ENCODE measurements at regions not wholly inside any gene's neighbourhood (a gene's known extent, or its start where the extent isn't known, plus 50 kb on each side); places are given as distances from the start of the nearest gene placed in this dataset.
A peak's percentile ranks its signal among the peaks of the same experiment; 100 is the strongest.

DNA sequence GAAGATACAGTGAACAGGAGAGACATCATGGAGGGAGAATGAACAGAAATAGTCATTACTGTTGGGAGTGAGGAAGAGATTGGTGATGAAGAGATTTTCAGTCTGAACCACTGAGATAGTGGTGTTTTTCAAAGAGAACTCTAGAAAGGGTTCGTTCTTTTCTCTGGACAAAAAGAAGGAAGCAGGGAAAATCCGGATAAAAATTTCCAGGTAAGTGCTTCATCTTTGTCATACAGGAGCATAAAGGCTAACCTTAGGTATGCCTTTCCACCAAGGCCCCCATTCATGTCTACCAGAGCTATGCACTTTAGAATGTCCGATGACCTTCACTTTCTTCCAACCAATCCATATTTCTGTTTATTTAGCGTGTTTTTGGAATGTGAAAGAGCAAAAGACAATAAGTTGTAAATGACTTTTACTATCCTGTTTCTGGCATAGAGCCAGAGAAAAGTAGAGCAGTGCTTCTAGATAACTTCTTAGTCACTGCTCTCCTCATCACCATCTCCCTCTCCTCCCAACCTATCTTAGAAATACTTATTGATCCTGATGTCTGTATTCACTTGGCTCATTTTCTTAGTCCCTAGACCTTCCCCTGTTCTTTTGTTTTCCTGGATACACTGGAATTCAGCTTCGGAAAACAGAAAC, 116.5 kb downstream of the TTC6 start (continued):
- no peak for TF ChIP-seq MNT (IDR thresholded peaks at IDR 0.05)
- no peak for TF ChIP-seq CENPBD1 (CRISPR knock-in tag; IDR thresholded peaks at IDR 0.05; ENCODE audit: borderline replicate concordance, low read depth)
- TF ChIP-seq ZBTB3 (CRISPR knock-in tag; IDR thresholded peaks at IDR 0.05; ENCODE audit: borderline replicate concordance, low read depth), result peak; percentile 84
- no peak for TF ChIP-seq BORCS8-MEF2B (CRISPR knock-in tag; IDR thresholded peaks at IDR 0.05)
- TF ChIP-seq ZBTB42 (CRISPR knock-in tag; IDR thresholded peaks at IDR 0.05), result no peak
- no peak for TF ChIP-seq KDM2A (CRISPR knock-in tag; IDR thresholded peaks at IDR 0.05; ENCODE audit: borderline replicate concordance, low read depth)
- TF ChIP-seq ZNF891 (CRISPR knock-in tag; IDR thresholded peaks at IDR 0.05), result no peak
- TF ChIP-seq KAT2B (IDR thresholded peaks at IDR 0.05; ENCODE audit: borderline replicate concordance, low read depth, low read length), result peak; percentile 49; the same call in 1 of the 2 replicates
- TF ChIP-seq TAF15 (IDR thresholded peaks at IDR 0.05; ENCODE audit: low read depth, low read length, poor library complexity, severe bottlenecking), result no peak
- TF ChIP-seq, protein P1, sequence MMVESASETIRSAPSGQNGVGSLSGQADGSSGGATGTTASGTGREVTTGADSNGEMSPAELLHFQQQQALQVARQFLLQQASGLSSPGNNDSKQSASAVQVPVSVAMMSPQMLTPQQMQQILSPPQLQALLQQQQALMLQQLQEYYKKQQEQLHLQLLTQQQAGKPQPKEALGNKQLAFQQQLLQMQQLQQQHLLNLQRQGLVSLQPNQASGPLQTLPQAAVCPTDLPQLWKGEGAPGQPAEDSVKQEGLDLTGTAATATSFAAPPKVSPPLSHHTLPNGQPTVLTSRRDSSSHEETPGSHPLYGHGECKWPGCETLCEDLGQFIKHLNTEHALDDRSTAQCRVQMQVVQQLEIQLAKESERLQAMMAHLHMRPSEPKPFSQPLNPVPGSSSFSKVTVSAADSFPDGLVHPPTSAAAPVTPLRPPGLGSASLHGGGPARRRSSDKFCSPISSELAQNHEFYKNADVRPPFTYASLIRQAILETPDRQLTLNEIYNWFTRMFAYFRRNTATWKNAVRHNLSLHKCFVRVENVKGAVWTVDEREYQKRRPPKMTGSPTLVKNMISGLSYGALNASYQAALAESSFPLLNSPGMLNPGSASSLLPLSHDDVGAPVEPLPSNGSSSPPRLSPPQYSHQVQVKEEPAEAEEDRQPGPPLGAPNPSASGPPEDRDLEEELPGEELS (CRISPR knock-in tag; IDR thresholded peaks at IDR 0.05), result peak; percentile 85
- TF ChIP-seq ISL2 (CRISPR knock-in tag; IDR thresholded peaks at IDR 0.05), result peak; percentile 96
- peak; percentile 56; the same call in 1 of the 2 replicates for TF ChIP-seq IKZF5 (CRISPR knock-in tag; IDR thresholded peaks at IDR 0.05)
- TF ChIP-seq HMG20B (CRISPR knock-in tag; conservative IDR thresholded peaks at IDR 0.05), result no peak
- TF ChIP-seq, protein P2, sequence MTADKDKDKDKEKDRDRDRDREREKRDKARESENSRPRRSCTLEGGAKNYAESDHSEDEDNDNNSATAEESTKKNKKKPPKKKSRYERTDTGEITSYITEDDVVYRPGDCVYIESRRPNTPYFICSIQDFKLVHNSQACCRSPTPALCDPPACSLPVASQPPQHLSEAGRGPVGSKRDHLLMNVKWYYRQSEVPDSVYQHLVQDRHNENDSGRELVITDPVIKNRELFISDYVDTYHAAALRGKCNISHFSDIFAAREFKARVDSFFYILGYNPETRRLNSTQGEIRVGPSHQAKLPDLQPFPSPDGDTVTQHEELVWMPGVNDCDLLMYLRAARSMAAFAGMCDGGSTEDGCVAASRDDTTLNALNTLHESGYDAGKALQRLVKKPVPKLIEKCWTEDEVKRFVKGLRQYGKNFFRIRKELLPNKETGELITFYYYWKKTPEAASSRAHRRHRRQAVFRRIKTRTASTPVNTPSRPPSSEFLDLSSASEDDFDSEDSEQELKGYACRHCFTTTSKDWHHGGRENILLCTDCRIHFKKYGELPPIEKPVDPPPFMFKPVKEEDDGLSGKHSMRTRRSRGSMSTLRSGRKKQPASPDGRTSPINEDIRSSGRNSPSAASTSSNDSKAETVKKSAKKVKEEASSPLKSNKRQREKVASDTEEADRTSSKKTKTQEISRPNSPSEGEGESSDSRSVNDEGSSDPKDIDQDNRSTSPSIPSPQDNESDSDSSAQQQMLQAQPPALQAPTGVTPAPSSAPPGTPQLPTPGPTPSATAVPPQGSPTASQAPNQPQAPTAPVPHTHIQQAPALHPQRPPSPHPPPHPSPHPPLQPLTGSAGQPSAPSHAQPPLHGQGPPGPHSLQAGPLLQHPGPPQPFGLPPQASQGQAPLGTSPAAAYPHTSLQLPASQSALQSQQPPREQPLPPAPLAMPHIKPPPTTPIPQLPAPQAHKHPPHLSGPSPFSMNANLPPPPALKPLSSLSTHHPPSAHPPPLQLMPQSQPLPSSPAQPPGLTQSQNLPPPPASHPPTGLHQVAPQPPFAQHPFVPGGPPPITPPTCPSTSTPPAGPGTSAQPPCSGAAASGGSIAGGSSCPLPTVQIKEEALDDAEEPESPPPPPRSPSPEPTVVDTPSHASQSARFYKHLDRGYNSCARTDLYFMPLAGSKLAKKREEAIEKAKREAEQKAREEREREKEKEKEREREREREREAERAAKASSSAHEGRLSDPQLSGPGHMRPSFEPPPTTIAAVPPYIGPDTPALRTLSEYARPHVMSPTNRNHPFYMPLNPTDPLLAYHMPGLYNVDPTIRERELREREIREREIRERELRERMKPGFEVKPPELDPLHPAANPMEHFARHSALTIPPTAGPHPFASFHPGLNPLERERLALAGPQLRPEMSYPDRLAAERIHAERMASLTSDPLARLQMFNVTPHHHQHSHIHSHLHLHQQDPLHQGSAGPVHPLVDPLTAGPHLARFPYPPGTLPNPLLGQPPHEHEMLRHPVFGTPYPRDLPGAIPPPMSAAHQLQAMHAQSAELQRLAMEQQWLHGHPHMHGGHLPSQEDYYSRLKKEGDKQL (CRISPR knock-in tag; IDR thresholded peaks at IDR 0.05; ENCODE audit: low read depth), result 0 out of 2 replicates have a peak, but pooled peaks have one; percentile 56
- TF ChIP-seq HNRNPUL1 (IDR thresholded peaks at IDR 0.05; ENCODE audit: low read depth, low read length), result no peak
